SKM-1 (cell line): ENCODE measurements at regions not wholly inside any gene's neighbourhood (a gene's known extent, or its start where the extent isn't known, plus 50 kb on each side); places are given as distances from the start of the nearest gene placed in this dataset.
"Not testable (repeated sequence)": the region's sequence is repeated elsewhere in the genome, so short reads cannot be mapped to it uniquely, and the experiment has no call there.

Experiments used
- DNase-seq: peaks from one replicate; lab custom pipeline; 2025; ENCODE audit not compliant: unreplicated experiment; lab: John Stamatoyannopoulos, UW

GRCh38 chr2:95654897-95655296, 63.1 kb downstream of the TRIM43 start:
- not testable (repeated sequence) for DNase-seq

GRCh38 chr2:95656553-95656952, 64.8 kb downstream of the TRIM43 start:
- not testable (repeated sequence) for DNase-seq

GRCh38 chr2:95657937-95658336, 66.1 kb downstream of the TRIM43 start:
- DNase-seq: not testable (repeated sequence)

- not testable (repeated sequence) for DNase-seq
Measured at GRCh38 chr2:95660766-95661562, 69.2 kb downstream of the TRIM43 start.

GRCh38 chr2:95663471-95664441, 72.0 kb downstream of the TRIM43 start:
- DNase-seq: not testable (repeated sequence)

GRCh38 chr2:95666636-95667035, 74.8 kb downstream of the TRIM43 start:
- DNase-seq: not testable (repeated sequence)

- DNase-seq: no peak
Measured at GRCh38 chr2:95667480-95667879, 75.7 kb downstream of the TRIM43 start.

- not testable (repeated sequence) for DNase-seq
Measured at GRCh38 chr2:95668934-95669333, 77.1 kb downstream of the TRIM43 start.

- peak; percentile 27 for DNase-seq
Measured at GRCh38 chr2:95669441-95669991, 77.7 kb downstream of the TRIM43 start.

- no peak for DNase-seq
Measured at GRCh38 chr2:95670167-95670566, 78.4 kb downstream of the TRIM43 start.

- no peak for DNase-seq
Measured at GRCh38 chr2:95670686-95671085, 78.9 kb downstream of the TRIM43 start.

- DNase-seq: not testable (repeated sequence)
Measured at GRCh38 chr2:95671171-95671570, 79.4 kb downstream of the TRIM43 start.

- not testable (repeated sequence) for DNase-seq
Measured at GRCh38 chr2:95671992-95672391, 80.2 kb downstream of the TRIM43 start.

- not testable (repeated sequence) for DNase-seq
Measured at GRCh38 chr2:95672500-95672899, 80.7 kb downstream of the TRIM43 start.

- no peak for DNase-seq
Measured at GRCh38 chr2:95674186-95674585, 82.4 kb downstream of the TRIM43 start.

- DNase-seq: not testable (repeated sequence)
Measured at GRCh38 chr2:95676573-95676972, 84.8 kb downstream of the TRIM43 start.

GRCh38 chr2:95677346-95677745, 85.5 kb downstream of the TRIM43 start:
- no peak for DNase-seq

- not testable (repeated sequence) for DNase-seq
Measured at GRCh38 chr2:95677833-95678232, 86.0 kb downstream of the TRIM43 start.

GRCh38 chr2:95681158-95681557, 89.4 kb downstream of the TRIM43 start:
- not testable (repeated sequence) for DNase-seq

GRCh38 chr2:95681589-95682081, 89.8 kb downstream of the TRIM43 start:
- not testable (repeated sequence) for DNase-seq

- not testable (repeated sequence) for DNase-seq
Measured at GRCh38 chr2:95682889-95683517, 91.2 kb downstream of the TRIM43 start.
